22Rv1 (cell line): ENCODE measurements at regions not wholly inside any gene's neighbourhood (a gene's known extent, or its start where the extent isn't known, plus 50 kb on each side); places are given as distances from the start of the nearest gene placed in this dataset.
"Not testable (repeated sequence)": the region's sequence is repeated elsewhere in the genome, so short reads cannot be mapped to it uniquely, and the experiment has no call there.

Source experiments
- CTCF ChIP-seq: fragments of 450-650 bp; IDR thresholded peaks from 2 replicates; pipeline ENCODE4 v1.5.1; 2017; ENCODE audit warnings: mild to moderate bottlenecking
- ZFX ChIP-seq: fragments of 450-650 bp; IDR thresholded peaks from 2 replicates; pipeline ENCODE4 v1.6.1; 2017; ENCODE audit warnings: antibody characterized with exemption, borderline replicate concordance

GRCh38 chrY:12374588-12374987 is 326.4 kb upstream of the USP9Y start:
- TF ChIP-seq CTCF, ZFX: not testable (repeated sequence)
